ENCODE measurements at regions not wholly inside any gene's neighbourhood (a gene's known extent, or its start where the extent isn't known, plus 50 kb on each side); places are given as distances from the start of the nearest gene placed in this dataset.

GRCh38 chrX:13468096-13468495, 101.3 kb upstream of the EGFL6 start:
- DNase-seq (ENCODE audit: low read depth): no peak
- TF ChIP-seq, protein P1, sequence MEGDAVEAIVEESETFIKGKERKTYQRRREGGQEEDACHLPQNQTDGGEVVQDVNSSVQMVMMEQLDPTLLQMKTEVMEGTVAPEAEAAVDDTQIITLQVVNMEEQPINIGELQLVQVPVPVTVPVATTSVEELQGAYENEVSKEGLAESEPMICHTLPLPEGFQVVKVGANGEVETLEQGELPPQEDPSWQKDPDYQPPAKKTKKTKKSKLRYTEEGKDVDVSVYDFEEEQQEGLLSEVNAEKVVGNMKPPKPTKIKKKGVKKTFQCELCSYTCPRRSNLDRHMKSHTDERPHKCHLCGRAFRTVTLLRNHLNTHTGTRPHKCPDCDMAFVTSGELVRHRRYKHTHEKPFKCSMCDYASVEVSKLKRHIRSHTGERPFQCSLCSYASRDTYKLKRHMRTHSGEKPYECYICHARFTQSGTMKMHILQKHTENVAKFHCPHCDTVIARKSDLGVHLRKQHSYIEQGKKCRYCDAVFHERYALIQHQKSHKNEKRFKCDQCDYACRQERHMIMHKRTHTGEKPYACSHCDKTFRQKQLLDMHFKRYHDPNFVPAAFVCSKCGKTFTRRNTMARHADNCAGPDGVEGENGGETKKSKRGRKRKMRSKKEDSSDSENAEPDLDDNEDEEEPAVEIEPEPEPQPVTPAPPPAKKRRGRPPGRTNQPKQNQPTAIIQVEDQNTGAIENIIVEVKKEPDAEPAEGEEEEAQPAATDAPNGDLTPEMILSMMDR (IDR thresholded peaks at IDR 0.05; ENCODE audit: insufficient read depth, low read length, poor library complexity, severe bottlenecking): no peak
- Histone ChIP-seq H3K4me3 (ENCODE audit: low read depth, low read length) (no peak overlapping the region), H3K36me3 (ENCODE audit: control insufficient read depth, insufficient read depth, low read length) (no peaks in the 10 kb centered on the region), H3K27me3 (ENCODE audit: control insufficient read depth, insufficient read depth, low read length) (no peaks in the 10 kb centered on the region)

- H3K4me3 ChIP-seq (ENCODE audit: low read depth, low read length): no peak overlapping the region
- TF ChIP-seq, protein P1 (IDR thresholded peaks at IDR 0.05; ENCODE audit: insufficient read depth, low read length, poor library complexity, severe bottlenecking): no peak
- H3K27me3 ChIP-seq (ENCODE audit: control insufficient read depth, insufficient read depth, low read length): no peaks in the 10 kb centered on the region
- no peaks in the 10 kb centered on the region for H3K36me3 ChIP-seq (ENCODE audit: control insufficient read depth, insufficient read depth, low read length)
- DNase-seq (ENCODE audit: low read depth): no peak
These were observed 102.2 kb upstream of the EGFL6 start for GRCh38 chrX:13467243-13467642.

GRCh38 chrX:13464599-13465275, 104.7 kb upstream of the EGFL6 start:
- H3K36me3 ChIP-seq (ENCODE audit: control insufficient read depth, insufficient read depth, low read length): no peaks in the 10 kb centered on the region
- no peak overlapping the region for H3K4me3 ChIP-seq (ENCODE audit: low read depth, low read length)
- no peaks in the 10 kb centered on the region for H3K27me3 ChIP-seq (ENCODE audit: control insufficient read depth, insufficient read depth, low read length)
- TF ChIP-seq, protein P1 (IDR thresholded peaks at IDR 0.05; ENCODE audit: insufficient read depth, low read length, poor library complexity, severe bottlenecking): no peak
- DNase-seq (ENCODE audit: low read depth): no peak

DNA sequence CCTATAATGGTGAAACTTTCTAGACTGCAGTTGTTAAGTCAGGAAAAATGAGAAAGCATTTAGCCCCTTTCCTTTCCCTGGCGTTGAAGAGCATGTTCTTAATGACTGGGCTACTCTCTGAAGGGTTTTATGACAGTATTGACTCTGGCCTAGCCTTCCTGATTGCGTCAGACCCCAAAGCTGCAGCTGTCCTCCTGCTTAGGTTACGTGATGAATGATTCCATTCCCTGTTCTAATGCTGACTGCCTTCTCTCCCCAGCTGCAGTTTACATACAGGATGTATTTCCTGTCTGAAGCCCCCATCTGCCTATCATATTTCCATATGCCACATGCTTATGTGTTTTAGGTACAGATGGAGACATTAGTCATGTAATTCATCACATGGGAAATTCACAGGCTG, 105.8 kb upstream of the EGFL6 start:
- TF ChIP-seq, protein P1 (IDR thresholded peaks at IDR 0.05; ENCODE audit: insufficient read depth, low read length, poor library complexity, severe bottlenecking): no peak
- DNase-seq (ENCODE audit: low read depth): no peak
- H3K36me3 ChIP-seq (ENCODE audit: control insufficient read depth, insufficient read depth, low read length): no peaks in the 10 kb centered on the region
- H3K27me3 ChIP-seq (ENCODE audit: control insufficient read depth, insufficient read depth, low read length): no peaks in the 10 kb centered on the region
- no peak overlapping the region for H3K4me3 ChIP-seq (ENCODE audit: low read depth, low read length)

DNA sequence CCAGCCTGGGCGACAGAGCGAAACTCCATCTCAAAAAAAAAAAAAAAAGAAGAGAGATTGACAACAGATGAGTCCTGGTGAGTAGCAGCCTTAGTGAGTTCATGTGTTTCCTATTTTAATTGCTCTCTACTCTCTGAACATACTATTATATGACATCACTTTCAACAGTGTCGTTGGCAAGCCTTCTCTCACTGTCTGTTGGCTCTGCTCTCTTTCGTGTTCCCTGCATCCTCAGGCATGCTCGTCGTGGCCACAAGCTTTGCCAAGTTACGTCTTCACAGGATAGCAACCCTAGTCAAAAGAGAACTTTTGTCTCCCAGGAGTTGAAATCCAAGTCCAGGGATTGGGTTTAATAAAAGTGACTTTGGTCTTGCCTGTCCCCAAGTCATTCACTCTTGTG, 117.1 kb upstream of the EGFL6 start:
- no peak overlapping the region for H3K4me3 ChIP-seq (ENCODE audit: low read depth, low read length)
- H3K36me3 ChIP-seq (ENCODE audit: control insufficient read depth, insufficient read depth, low read length): no peaks in the 10 kb centered on the region
- no peak for DNase-seq (ENCODE audit: low read depth)
- peaks cover 2% of the 10 kb centered on the region for H3K27me3 ChIP-seq (ENCODE audit: control insufficient read depth, insufficient read depth, low read length)
- TF ChIP-seq, protein P1 (IDR thresholded peaks at IDR 0.05; ENCODE audit: insufficient read depth, low read length, poor library complexity, severe bottlenecking): no peak

DNA sequence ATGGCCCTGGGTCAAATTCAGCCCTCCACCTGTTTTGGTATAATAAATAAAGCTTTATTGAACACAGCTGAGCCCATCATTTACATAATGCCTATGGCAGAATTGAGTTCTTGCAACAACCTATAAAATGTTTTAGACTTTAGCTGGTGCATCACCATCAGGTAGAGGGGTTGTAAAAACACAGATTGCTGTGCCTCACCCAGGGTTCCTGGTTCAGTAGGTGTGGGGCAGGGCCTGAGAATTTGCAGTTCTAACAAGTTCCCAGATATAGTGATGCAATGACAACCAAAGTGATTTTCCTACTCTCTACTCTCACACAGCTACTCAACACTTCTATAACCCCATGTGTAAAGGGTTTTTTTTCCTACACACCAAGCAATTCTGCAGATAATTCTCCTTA, 120.0 kb upstream of the EGFL6 start:
- TF ChIP-seq, protein P1 (IDR thresholded peaks at IDR 0.05; ENCODE audit: insufficient read depth, low read length, poor library complexity, severe bottlenecking): no peak
- no peak overlapping the region for H3K4me3 ChIP-seq (ENCODE audit: low read depth, low read length)
- H3K36me3 ChIP-seq (ENCODE audit: control insufficient read depth, insufficient read depth, low read length): no peaks in the 10 kb centered on the region
- H3K27me3 ChIP-seq (ENCODE audit: control insufficient read depth, insufficient read depth, low read length): peaks cover 2% of the 10 kb centered on the region
- no peak for DNase-seq (ENCODE audit: low read depth)
